A549 (cell line): ENCODE measurements at regions not wholly inside any gene's neighbourhood (a gene's known extent, or its start where the extent isn't known, plus 50 kb on each side); places are given as distances from the start of the nearest gene placed in this dataset.

Source experiments
- ATAC-seq, 2 experiments: fragments of 200-7000 bp in 1 of 2; fragments of >200 bp in 1 of 2; cut with Nextera tagmentation in 1 of 2; cut with Tn5 transposase in 1 of 2; 3 replicates each; pipeline versions ENCODE4 v1.8.0 to v1.9.1; 2018 to 2020; ENCODE audit warnings: mild to moderate bottlenecking in 1 of 2, moderate library complexity in 1 of 2
- CTCF ChIA-PET: fragments of 300-600 bp; sonication (Branson Sonifier 250); formaldehyde crosslinking; extraction: SDS; loops from one replicate; lab custom pipeline; 2021; ENCODE audit warnings: antibody characterized with exemption, inconsistent platforms; lab: Yijun Ruan, JAX
- POLR2A ChIA-PET: fragments of 350-600 bp; formaldehyde crosslinking; extraction: SDS; loops from one replicate; lab custom pipeline; 2021; ENCODE audit warnings: antibody characterized with exemption, inconsistent platforms; lab: Yijun Ruan, JAX
- DNase-seq, 2 experiments: peaks; one replicate each; pipeline versions ENCODE4 v3.0.0 to v3.0.0-alpha.2; 2011 to 2016; ENCODE audit warnings: low read depth in 1 of 2, low spot score in 1 of 2
- FAIRE-seq: peaks from 2 replicates; lab custom pipeline; 2011; peaks lifted over from hg19 to GRCh38; lab: Jason Lieb, UNC
- H3K27ac ChIP-seq, 2 experiments: fragments of >200 bp; sonication (Bioruptor Twin); formaldehyde crosslinking; 3 replicates each; pipeline ENCODE4 v1.5.1; 2016 to 2017
- H3K4me1 ChIP-seq: fragments of >200 bp; sonication (Bioruptor Twin); formaldehyde crosslinking; 3 replicates; pipeline ENCODE4 v1.6.1; 2016
- H3K4me2 ChIP-seq: fragments of >200 bp; sonication (Bioruptor Twin); formaldehyde crosslinking; 3 replicates; pipeline ENCODE4 v1.6.1; 2016
- H3K4me3 ChIP-seq: fragments of >200 bp; sonication (Bioruptor Twin); formaldehyde crosslinking; 3 replicates; pipeline ENCODE4 v1.5.1; 2016
- H3K9me3 ChIP-seq: fragments of >200 bp; sonication (Bioruptor Twin); formaldehyde crosslinking; 3 replicates; pipeline ENCODE4 v1.6.1; 2016
- CBX2 ChIP-seq: fragments of 200-600 bp; sonication (generic); IDR thresholded peaks from 2 replicates; pipeline ENCODE4 v1.6.1; 2016; ENCODE audit warnings: low read depth, mild to moderate bottlenecking, borderline replicate concordance
- CBX8 ChIP-seq: fragments of 200-600 bp; sonication (generic); IDR thresholded peaks from 2 replicates; pipeline ENCODE4 v1.6.1; 2016
- CTCF ChIP-seq: fragments of >200 bp; sonication (Bioruptor Twin); formaldehyde crosslinking; IDR thresholded peaks from 3 replicates; pipeline ENCODE4 v1.5.1; 2016
- EHF ChIP-seq: fragments of 250-450 bp; sonication (Bioruptor Pico); IDR thresholded peaks from 2 replicates; pipeline ENCODE4 v1.5.0; 2020; ENCODE audit warnings: mild to moderate bottlenecking
- EHMT2 ChIP-seq: fragments of 200-600 bp; sonication (generic); IDR thresholded peaks from 2 replicates; pipeline ENCODE4 v1.6.1; 2016; ENCODE audit warnings: antibody characterized with exemption, low read depth, mild to moderate bottlenecking, moderate library complexity
- EP300 ChIP-seq, 2 experiments: fragments of >200 bp; sonication (Bioruptor Twin); formaldehyde crosslinking; IDR thresholded peaks; 2 replicates in 1 of 2; 3 replicates in 1 of 2; pipeline ENCODE4 v1.6.1; 2016 to 2017
- ESRRA ChIP-seq: fragments of 150-350 bp; IDR thresholded peaks from 2 replicates; pipeline ENCODE4 v1.6.1; 2014; ENCODE audit warnings: mild to moderate bottlenecking, low read length, borderline replicate concordance
- FOXS1 ChIP-seq: fragments of 250-450 bp; sonication (Bioruptor Pico); IDR thresholded peaks from 2 replicates; pipeline ENCODE4 v1.5.0; 2020; ENCODE audit warnings: mild to moderate bottlenecking, moderate library complexity
- HES2 ChIP-seq: fragments of >200 bp; sonication (Bioruptor Twin); formaldehyde crosslinking; IDR thresholded peaks from 2 replicates; pipeline ENCODE4 v1.6.1; 2016
- HOXB5 ChIP-seq: fragments of 250-450 bp; sonication (Bioruptor Pico); IDR thresholded peaks from 2 replicates; pipeline ENCODE4 v1.5.0; 2020; ENCODE audit warnings: mild to moderate bottlenecking, moderate library complexity
- MAFK ChIP-seq: fragments of 450-650 bp; IDR thresholded peaks from 2 replicates; pipeline ENCODE4 v1.6.1; 2014; ENCODE audit not compliant: partially characterized antibody
- PBX3 ChIP-seq: IDR thresholded peaks from 2 replicates; pipeline ENCODE4 v1.6.1; 2012
- PHF8 ChIP-seq: fragments of 200-600 bp; sonication (generic); IDR thresholded peaks from 2 replicates; pipeline ENCODE4 v1.6.1; 2016; ENCODE audit warnings: low read depth, mild to moderate bottlenecking, antibody characterized with exemption, moderate library complexity, borderline replicate concordance
- SMC3 ChIP-seq: fragments of >200 bp; sonication (Bioruptor Twin); formaldehyde crosslinking; IDR thresholded peaks from 3 replicates; pipeline ENCODE4 v1.6.1; 2018; ENCODE audit warnings: inconsistent platforms
- SREBF2 ChIP-seq: fragments of 450-650 bp; IDR thresholded peaks from 2 replicates; pipeline ENCODE4 v1.6.1; 2014; ENCODE audit warnings: mild to moderate bottlenecking, moderate library complexity
- ZC3H11A ChIP-seq: fragments of 450-650 bp; IDR thresholded peaks from 2 replicates; pipeline ENCODE4 v1.6.1; 2014; ENCODE audit warnings: antibody characterized with exemption, mild to moderate bottlenecking
- ZNF302 ChIP-seq: fragments of 250-450 bp; sonication (Bioruptor Pico); IDR thresholded peaks from 2 replicates; pipeline ENCODE4 v1.9.0; 2021; ENCODE audit warnings: inconsistent platforms, mild to moderate bottlenecking, moderate library complexity
- ZSCAN20 ChIP-seq: fragments of 250-450 bp; sonication (Bioruptor Pico); IDR thresholded peaks from 2 replicates; pipeline ENCODE4 v1.8.0; 2022; ENCODE audit warnings: mild to moderate bottlenecking, moderate library complexity
- WGBS: methylation state at CpG from one replicate; pipeline ENCODE4 v1.1.6; 2017; ENCODE audit errors: missing lambda C conversion rate; 5-methylcytosine and 5-hydroxymethylcytosine counted together
- TF ChIP-seq, protein P1 (sequence below): IDR thresholded peaks from 2 replicates; pipeline ENCODE4 v1.6.1; 2012; ENCODE audit warnings: low read depth, borderline replicate concordance
- TF ChIP-seq, protein P2 (sequence below): fragments of 250-450 bp; sonication (Bioruptor Pico); IDR thresholded peaks from 2 replicates; pipeline ENCODE4 v1.5.0; 2020; ENCODE audit warnings: low read depth, mild to moderate bottlenecking, moderate library complexity
- TF ChIP-seq, protein P3 (sequence below): fragments of 150-350 bp; IDR thresholded peaks from 2 replicates; pipeline ENCODE4 v1.6.1; 2014; ENCODE audit warnings: low read depth, mild to moderate bottlenecking, low read length

DNA sequence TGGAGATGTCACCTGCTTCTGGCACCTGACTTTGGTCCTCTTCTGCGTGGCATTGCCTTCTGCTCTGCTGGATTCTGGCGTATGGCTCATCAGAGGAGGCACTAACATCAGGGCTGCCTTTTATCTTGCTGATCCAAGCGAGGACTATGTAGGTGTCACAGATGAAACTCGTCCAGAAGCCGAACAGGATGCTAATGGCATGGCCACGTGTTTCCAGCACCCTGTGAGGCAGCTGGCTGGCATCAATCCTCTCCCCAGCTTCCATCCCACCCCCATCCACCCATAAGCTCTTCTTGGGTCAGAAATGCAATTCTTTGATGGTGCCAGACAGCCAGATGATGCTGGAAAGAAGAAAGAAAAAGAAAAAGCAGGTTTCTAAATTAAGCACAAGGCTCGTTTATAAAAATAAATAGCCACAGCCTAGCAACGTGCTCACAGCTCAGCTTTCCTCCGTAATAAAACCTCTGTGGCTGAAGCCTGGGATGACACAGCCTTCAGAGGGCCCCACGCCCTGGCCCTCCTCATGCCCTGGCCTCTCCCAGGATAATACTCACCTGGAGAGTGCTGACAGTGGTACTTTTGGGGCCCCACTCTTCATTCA is 212.9 kb upstream of the SERP2 start:
- no peak overlapping the region for H3K4me3 ChIP-seq
- DNase-seq (no peak), ATAC-seq (no peak), FAIRE-seq (no peak)
- peaks cover 30% of the 10 kb centered on the region for H3K4me1 ChIP-seq
- peak overlapping the region; percentile 49 for H3K4me2 ChIP-seq
- peaks cover 11% of the 10 kb centered on the region; the same call in 2 of the 3 replicates for H3K9me3 ChIP-seq
- ChIA-PET CTCF (interaction anchor here (1.4 to 1.9 kb wide), 2 partner anchors 60 to 255 kb away, joined by 3 to 5 read pairs; no protein-coding TSS in a partner anchor), POLR2A (interaction anchor here (2.1 kb wide), 1 partner anchor 275 kb away, joined by 26 read pairs; no protein-coding TSS in a partner anchor)
- H3K27ac ChIP-seq: peak overlapping the region; percentile 79 to 96
- TF ChIP-seq, protein P1, sequence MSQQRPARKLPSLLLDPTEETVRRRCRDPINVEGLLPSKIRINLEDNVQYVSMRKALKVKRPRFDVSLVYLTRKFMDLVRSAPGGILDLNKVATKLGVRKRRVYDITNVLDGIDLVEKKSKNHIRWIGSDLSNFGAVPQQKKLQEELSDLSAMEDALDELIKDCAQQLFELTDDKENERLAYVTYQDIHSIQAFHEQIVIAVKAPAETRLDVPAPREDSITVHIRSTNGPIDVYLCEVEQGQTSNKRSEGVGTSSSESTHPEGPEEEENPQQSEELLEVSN: no peak
- no peak for TF ChIP-seq EP300 (IDR thresholded peaks at IDR 0.05)
- no peak for TF ChIP-seq SREBF2
- TF ChIP-seq ZSCAN20 (CRISPR knock-in tag): no peak
- TF ChIP-seq PBX3: no peak
- TF ChIP-seq HOXB5 (CRISPR knock-in tag): no peak
- no peak for TF ChIP-seq CBX2
- TF ChIP-seq CBX8: no peak
- TF ChIP-seq ZC3H11A: no peak
- 85% methylated on average over 9 of the region's 10 CpGs for WGBS

- H3K9me3 ChIP-seq: peaks cover 3% of the 10 kb centered on the region; the same call in 2 of the 3 replicates
- TF ChIP-seq, protein P1: no peak
- TF ChIP-seq ESRRA (no peak), ZC3H11A (no peak), EHF (CRISPR knock-in tag) (no peak), SMC3 (no peak), FOXS1 (no peak), HES2 (no peak), CTCF (no peak), MAFK (no peak), PHF8 (no peak), ZNF302 (no peak), EHMT2 (no peak)
- TF ChIP-seq, protein P2, sequence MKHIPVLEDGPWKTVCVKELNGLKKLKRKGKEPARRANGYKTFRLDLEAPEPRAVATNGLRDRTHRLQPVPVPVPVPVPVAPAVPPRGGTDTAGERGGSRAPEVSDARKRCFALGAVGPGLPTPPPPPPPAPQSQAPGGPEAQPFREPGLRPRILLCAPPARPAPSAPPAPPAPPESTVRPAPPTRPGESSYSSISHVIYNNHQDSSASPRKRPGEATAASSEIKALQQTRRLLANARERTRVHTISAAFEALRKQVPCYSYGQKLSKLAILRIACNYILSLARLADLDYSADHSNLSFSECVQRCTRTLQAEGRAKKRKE (CRISPR knock-in tag): no peak
- TF ChIP-seq, protein P3, sequence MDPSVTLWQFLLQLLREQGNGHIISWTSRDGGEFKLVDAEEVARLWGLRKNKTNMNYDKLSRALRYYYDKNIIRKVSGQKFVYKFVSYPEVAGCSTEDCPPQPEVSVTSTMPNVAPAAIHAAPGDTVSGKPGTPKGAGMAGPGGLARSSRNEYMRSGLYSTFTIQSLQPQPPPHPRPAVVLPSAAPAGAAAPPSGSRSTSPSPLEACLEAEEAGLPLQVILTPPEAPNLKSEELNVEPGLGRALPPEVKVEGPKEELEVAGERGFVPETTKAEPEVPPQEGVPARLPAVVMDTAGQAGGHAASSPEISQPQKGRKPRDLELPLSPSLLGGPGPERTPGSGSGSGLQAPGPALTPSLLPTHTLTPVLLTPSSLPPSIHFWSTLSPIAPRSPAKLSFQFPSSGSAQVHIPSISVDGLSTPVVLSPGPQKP: no peak
- TF ChIP-seq, all 56 proteins: peak for 0
- WGBS: 96% methylated on average over 4 of the region's 4 CpGs
- no peak for FAIRE-seq
- H3K4me1 ChIP-seq: peaks cover 27% of the 10 kb centered on the region
- no peak for DNase-seq
- H3K4me2 ChIP-seq: no peak overlapping the region
- peak overlapping the region in 1 of 2 experiments; percentile 74; a peak in 2 of 6 replicates for H3K27ac ChIP-seq
- ChIA-PET POLR2A (no interaction called here), CTCF (no interaction called here)
- no peak overlapping the region for H3K4me3 ChIP-seq
- no peak for ATAC-seq
Measured at GRCh38 chr13:44163108-44163507, 210.5 kb upstream of the SERP2 start.
